Activated CD8-positive, alpha-beta T cell treated with anti-CD3 and anti-CD28 coated beads for 36 hours (primary cell): ENCODE measurements at regions not wholly inside any gene's neighbourhood (a gene's known extent, or its start where the extent isn't known, plus 50 kb on each side); places are given as distances from the start of the nearest gene placed in this dataset.

Experiments used
- ATAC-seq: fragments of 200-7000 bp; cut with Tn5 transposase; one replicate; pipeline ENCODE4 v1.10.0; 2021; ENCODE audit warnings: mild to moderate bottlenecking, moderate library complexity
- CTCF ChIA-PET: fragments of 350-600 bp; sonication (Branson Sonifier 250); formaldehyde crosslinking; loops from one replicate; lab custom pipeline; 2021; ENCODE audit warnings: antibody characterized with exemption; lab: Charles Lee
- POLR2A ChIA-PET: fragments of 350-600 bp; sonication (Branson Sonifier 250); formaldehyde crosslinking; loops from one replicate; lab custom pipeline; 2021; ENCODE audit warnings: antibody characterized with exemption; lab: Charles Lee
- DNase-seq: peaks from one replicate; pipeline ENCODE4 v3.0.0-alpha.2; 2020
- H3K27ac Mint-ChIP-seq: one replicate; pipeline ENCODE4 v1.8.0; 2021; ENCODE audit warnings: mild to moderate bottlenecking, mixed read lengths
- H3K27me3 Mint-ChIP-seq: one replicate; pipeline ENCODE4 v1.8.0; 2021; ENCODE audit warnings: mixed read lengths
- H3K36me3 Mint-ChIP-seq: one replicate; pipeline ENCODE4 v1.8.0; 2021; ENCODE audit warnings: low read depth, mixed read lengths
- H3K4me1 Mint-ChIP-seq: one replicate; pipeline ENCODE4 v1.8.0; 2021; ENCODE audit warnings: low read depth, mixed read lengths
- H3K4me3 Mint-ChIP-seq: one replicate; pipeline ENCODE4 v1.8.0; 2021; ENCODE audit warnings: mild to moderate bottlenecking, moderate library complexity, mixed read lengths
- H3K9me3 Mint-ChIP-seq: one replicate; pipeline ENCODE4 v1.8.0; 2021; ENCODE audit warnings: mixed read lengths
- intact Hi-C: fragments of 100-400 bp; cut with micrococcal nuclease; formaldehyde crosslinking; loops from one replicate; pipeline ENCODE4 v1.10.0; 2022
- TF ChIP-seq, protein P1 (sequence below): fragments of 200-600 bp; IDR thresholded peaks from one replicate; pipeline ENCODE4 v1.8.0; 2022; ENCODE audit warnings: antibody characterized with exemption, mild to moderate bottlenecking

DNA sequence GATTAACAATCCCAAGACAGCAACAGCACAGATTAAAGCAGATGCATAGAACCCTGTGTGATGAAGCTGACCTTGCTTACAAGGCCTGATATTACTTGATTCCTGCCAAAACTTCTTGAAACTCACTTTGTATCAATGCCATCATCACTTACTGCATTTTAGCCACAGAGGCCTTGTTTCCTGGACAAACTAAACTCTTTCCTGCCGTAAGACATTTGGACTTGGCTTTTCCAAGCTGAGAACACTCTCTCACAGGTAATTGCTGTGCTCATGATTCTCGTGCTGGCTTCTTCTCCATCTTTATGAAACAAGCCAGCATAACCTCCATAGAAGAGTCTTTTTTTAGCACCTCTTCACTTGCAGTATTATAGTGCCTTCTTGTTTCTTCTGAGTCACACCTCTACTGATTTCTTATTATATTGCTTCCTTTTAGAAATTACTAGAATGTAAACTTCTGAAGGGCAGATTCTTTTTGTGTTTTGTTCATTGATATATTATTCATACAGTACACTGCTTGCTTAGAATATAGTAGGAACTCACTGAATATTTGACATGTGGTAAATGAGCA is 456.5 kb upstream of the ZNF608 start:
- Mint-ChIP-seq H3K27me3 (no peaks in the 10 kb centered on the region), H3K4me1 (peaks cover 5% of the 10 kb centered on the region), H3K4me3 (no peak overlapping the region), H3K9me3 (no peaks in the 10 kb centered on the region), H3K36me3 (no peaks in the 10 kb centered on the region), H3K27ac (no peak overlapping the region)
- POLR2A ChIA-PET: no interaction called here
- DNase-seq (no peak), ATAC-seq (no peak)
- CTCF ChIA-PET: no interaction called here
- TF ChIP-seq, protein P1, sequence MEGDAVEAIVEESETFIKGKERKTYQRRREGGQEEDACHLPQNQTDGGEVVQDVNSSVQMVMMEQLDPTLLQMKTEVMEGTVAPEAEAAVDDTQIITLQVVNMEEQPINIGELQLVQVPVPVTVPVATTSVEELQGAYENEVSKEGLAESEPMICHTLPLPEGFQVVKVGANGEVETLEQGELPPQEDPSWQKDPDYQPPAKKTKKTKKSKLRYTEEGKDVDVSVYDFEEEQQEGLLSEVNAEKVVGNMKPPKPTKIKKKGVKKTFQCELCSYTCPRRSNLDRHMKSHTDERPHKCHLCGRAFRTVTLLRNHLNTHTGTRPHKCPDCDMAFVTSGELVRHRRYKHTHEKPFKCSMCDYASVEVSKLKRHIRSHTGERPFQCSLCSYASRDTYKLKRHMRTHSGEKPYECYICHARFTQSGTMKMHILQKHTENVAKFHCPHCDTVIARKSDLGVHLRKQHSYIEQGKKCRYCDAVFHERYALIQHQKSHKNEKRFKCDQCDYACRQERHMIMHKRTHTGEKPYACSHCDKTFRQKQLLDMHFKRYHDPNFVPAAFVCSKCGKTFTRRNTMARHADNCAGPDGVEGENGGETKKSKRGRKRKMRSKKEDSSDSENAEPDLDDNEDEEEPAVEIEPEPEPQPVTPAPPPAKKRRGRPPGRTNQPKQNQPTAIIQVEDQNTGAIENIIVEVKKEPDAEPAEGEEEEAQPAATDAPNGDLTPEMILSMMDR: no peak
- intact Hi-C loops: no loop called here

DNA sequence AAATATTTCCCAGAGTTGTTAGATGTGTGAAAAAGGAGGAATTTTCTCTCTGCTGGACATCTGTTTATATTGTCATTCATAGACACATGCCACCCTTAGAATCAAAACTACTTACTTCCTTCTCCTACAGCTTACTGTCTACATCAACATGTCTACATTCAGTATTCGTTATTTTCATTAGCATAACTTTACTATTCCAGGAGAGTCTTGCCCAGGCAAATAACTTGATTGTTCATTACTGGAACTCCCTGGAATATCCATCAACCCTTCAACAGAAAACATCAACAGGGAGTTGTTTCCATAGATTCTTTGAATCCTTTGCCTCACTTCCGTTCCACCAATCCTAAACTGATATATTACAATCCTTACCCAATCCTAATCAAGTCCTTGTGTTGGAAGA is 457.5 kb upstream of the ZNF608 start:
- Mint-ChIP-seq H3K27ac (no peak overlapping the region), H3K36me3 (no peaks in the 10 kb centered on the region), H3K4me3 (no peak overlapping the region), H3K27me3 (no peaks in the 10 kb centered on the region), H3K4me1 (peaks cover 5% of the 10 kb centered on the region), H3K9me3 (no peaks in the 10 kb centered on the region)
- ChIA-PET POLR2A (no interaction called here), CTCF (no interaction called here)
- TF ChIP-seq, protein P1: no peak
- intact Hi-C loops: no loop called here
- ATAC-seq: no peak
- no peak for DNase-seq

DNA sequence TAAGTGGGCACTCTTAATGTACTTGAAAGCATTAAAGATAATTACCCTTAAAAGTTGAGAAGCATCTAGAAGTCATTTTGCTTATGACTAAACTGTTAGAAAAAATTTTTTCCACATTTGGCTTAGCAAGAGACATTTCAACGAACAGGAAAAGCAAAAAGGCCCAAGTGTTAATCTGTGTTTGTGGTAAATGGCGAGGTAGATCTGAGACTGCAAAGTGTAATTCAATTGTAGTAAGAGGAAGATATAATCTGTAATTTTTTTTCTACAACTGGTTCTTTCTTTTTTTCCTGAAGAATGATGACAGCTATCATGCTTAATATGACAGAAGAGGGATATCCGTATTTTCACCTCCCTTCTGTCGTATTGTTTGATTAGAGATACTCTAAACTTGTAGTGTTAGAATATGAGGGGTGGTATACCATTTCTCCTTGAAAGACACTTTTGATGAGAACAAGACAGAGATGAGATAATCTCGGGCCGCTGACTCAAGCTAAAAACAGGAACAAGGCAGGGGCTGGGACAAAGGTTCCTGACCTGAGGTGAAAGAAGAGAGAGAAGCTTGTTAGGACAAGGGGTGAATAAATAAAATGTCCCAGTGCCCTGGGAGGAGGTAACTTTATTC is 459.3 kb upstream of the ZNF608 start:
- H3K27me3 Mint-ChIP-seq: no peaks in the 10 kb centered on the region
- H3K36me3 Mint-ChIP-seq: no peaks in the 10 kb centered on the region
- ChIA-PET POLR2A (no interaction called here), CTCF (no interaction called here)
- H3K9me3 Mint-ChIP-seq: no peaks in the 10 kb centered on the region
- peaks cover 3% of the 10 kb centered on the region for H3K4me1 Mint-ChIP-seq
- ATAC-seq: no peak
- DNase-seq: no peak
- TF ChIP-seq, protein P1: no peak
- no peak overlapping the region for H3K27ac Mint-ChIP-seq
- intact Hi-C loops: no loop called here
- H3K4me3 Mint-ChIP-seq: no peak overlapping the region

DNA sequence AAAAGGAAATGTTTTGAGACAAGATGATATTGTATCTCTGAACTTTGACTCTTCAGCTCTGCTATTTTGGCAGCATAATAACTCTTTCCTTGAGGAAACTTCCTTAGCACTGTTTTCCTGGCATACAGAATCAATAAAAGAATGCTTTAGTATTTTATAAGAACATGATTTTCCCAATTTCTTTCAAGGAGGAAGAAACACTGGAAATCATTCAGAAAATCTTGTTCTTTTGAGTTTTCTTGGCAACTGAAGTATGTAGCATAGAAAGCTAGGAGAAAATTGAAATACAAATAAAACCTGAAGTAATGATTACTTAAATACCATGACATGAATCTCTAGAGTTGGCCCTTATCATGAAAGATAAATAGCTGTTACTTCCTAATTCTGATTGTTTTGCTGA is 461.4 kb upstream of the ZNF608 start:
- Mint-ChIP-seq H3K36me3 (no peaks in the 10 kb centered on the region), H3K4me3 (no peak overlapping the region), H3K27ac (no peak overlapping the region), H3K4me1 (peaks cover 3% of the 10 kb centered on the region), H3K27me3 (no peaks in the 10 kb centered on the region), H3K9me3 (no peaks in the 10 kb centered on the region)
- CTCF ChIA-PET: no interaction called here
- intact Hi-C loops: no loop called here
- no peak for DNase-seq
- POLR2A ChIA-PET: no interaction called here
- TF ChIP-seq, protein P1: no peak
- ATAC-seq: no peak

DNA sequence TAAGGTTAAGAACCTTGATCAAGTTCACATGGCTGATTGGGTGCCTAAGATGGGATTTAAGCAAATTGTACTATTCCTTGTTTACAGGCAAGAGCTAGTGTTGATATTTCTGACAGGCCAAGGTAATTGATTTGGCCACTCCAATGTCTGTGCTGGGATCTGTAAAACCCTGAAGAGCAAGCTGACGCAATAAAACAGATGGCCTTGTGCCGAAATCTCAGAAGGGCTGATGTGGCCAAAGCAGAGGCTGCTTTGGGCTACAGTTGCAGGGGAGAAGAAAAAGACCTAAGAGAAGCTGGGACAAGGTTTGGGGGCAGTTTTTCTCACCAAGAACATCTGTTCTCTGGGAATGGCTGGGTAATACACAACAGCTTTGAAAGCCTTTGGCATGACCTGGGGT is 463.2 kb upstream of the ZNF608 start:
- no peak overlapping the region for H3K27ac Mint-ChIP-seq
- H3K4me1 Mint-ChIP-seq: peaks cover 3% of the 10 kb centered on the region
- TF ChIP-seq, protein P1: no peak
- POLR2A ChIA-PET: no interaction called here
- no peaks in the 10 kb centered on the region for H3K36me3 Mint-ChIP-seq
- no peak overlapping the region for H3K4me3 Mint-ChIP-seq
- DNase-seq: no peak
- H3K9me3 Mint-ChIP-seq: no peaks in the 10 kb centered on the region
- CTCF ChIA-PET: no interaction called here
- no peak for ATAC-seq
- intact Hi-C loops: no loop called here
- no peaks in the 10 kb centered on the region for H3K27me3 Mint-ChIP-seq
